ENCODE measurements at regions not wholly inside any gene's neighbourhood (a gene's known extent, or its start where the extent isn't known, plus 50 kb on each side); places are given as distances from the start of the nearest gene placed in this dataset.

DNA sequence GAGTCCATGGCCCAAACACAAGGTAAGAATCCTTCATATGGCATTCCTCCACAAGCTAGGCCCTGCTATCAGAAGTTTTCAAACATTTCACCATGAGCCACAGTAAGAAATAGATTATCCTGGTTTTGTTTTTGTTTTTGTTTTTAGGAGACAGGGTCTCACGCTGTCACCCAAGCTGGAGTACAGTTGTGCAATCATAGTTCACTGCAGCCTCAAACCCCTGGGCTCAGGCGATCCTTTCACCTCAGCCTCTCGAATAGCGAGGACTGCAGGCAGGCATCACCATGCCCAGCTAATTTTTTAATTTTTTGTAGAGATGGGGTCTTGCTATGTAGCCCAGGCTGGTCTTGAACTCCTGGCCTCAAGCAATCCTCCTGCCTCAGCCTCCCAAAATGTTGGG, 218.8 kb downstream of the TOMM20 start:
- TF ChIP-seq, protein P1, sequence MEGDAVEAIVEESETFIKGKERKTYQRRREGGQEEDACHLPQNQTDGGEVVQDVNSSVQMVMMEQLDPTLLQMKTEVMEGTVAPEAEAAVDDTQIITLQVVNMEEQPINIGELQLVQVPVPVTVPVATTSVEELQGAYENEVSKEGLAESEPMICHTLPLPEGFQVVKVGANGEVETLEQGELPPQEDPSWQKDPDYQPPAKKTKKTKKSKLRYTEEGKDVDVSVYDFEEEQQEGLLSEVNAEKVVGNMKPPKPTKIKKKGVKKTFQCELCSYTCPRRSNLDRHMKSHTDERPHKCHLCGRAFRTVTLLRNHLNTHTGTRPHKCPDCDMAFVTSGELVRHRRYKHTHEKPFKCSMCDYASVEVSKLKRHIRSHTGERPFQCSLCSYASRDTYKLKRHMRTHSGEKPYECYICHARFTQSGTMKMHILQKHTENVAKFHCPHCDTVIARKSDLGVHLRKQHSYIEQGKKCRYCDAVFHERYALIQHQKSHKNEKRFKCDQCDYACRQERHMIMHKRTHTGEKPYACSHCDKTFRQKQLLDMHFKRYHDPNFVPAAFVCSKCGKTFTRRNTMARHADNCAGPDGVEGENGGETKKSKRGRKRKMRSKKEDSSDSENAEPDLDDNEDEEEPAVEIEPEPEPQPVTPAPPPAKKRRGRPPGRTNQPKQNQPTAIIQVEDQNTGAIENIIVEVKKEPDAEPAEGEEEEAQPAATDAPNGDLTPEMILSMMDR (IDR thresholded peaks at IDR 0.05), result no peak
- no peak for TF ChIP-seq POLR2AphosphoS5 (IDR thresholded peaks at IDR 0.05)
- no peak for TF ChIP-seq POLR2A (IDR thresholded peaks at IDR 0.05)
- TF ChIP-seq EP300 (IDR thresholded peaks at IDR 0.05; ENCODE audit: low read depth), result no peak

All from transverse colon (tissue), 4 donors.